H1 (cell line): ENCODE measurements at regions not wholly inside any gene's neighbourhood (a gene's known extent, or its start where the extent isn't known, plus 50 kb on each side); places are given as distances from the start of the nearest gene placed in this dataset.

Experiments used
- CTCF ChIA-PET: fragments of 300-600 bp; sonication (Branson Sonifier 250); formaldehyde crosslinking; loops from one replicate; lab custom pipeline; 2021; ENCODE audit not compliant: partially characterized antibody; lab: Charles Lee
- POLR2A ChIA-PET: fragments of 300-600 bp; sonication (Branson Sonifier 250); formaldehyde crosslinking; loops from one replicate; lab custom pipeline; 2021; ENCODE audit warnings: inconsistent platforms; ENCODE audit not compliant: partially characterized antibody; lab: Charles Lee
- DNase-seq, 2 experiments: peaks; one replicate each; pipeline versions ENCODE4 v3.0.0 to v3.0.0-alpha.2; 2010 to 2022; ENCODE audit warnings: low spot score in 2 of 2, low read depth in 1 of 2, mixed read lengths in 1 of 2
- FAIRE-seq: peaks from 2 replicates; lab custom pipeline; 2011; peaks lifted over from hg19 to GRCh38; lab: Jason Lieb, UNC
- H2AFZ ChIP-seq: 2 replicates; pipeline ENCODE4 v1.8.1; 2012; ENCODE audit warnings: low read length, inconsistent platforms
- H2AK5ac ChIP-seq: 2 replicates; pipeline ENCODE4 v1.6.1; 2013; ENCODE audit warnings: low read depth, low read length
- H2BK120ac ChIP-seq: replicated peaks from 2 replicates; pipeline ENCODE3; 2013; ENCODE audit warnings: low read depth, low read length, inconsistent platforms
- H2BK12ac ChIP-seq: 2 replicates; pipeline ENCODE4 v1.6.1; 2013; ENCODE audit warnings: low read depth, low read length
- H2BK15ac ChIP-seq: 2 replicates; pipeline ENCODE4 v1.6.1; 2013; ENCODE audit warnings: low read length
- H2BK20ac ChIP-seq: 2 replicates; pipeline ENCODE4 v1.6.1; 2013; ENCODE audit warnings: low read length
- H2BK5ac ChIP-seq: 2 replicates; pipeline ENCODE4 v1.6.1; 2013; ENCODE audit warnings: low read depth, low read length
- H3K14ac ChIP-seq: 2 replicates; pipeline ENCODE4 v1.6.1; 2013; ENCODE audit warnings: inconsistent platforms; ENCODE audit not compliant: insufficient read length
- H3K18ac ChIP-seq: 2 replicates; pipeline ENCODE4 v1.6.1; 2013; ENCODE audit warnings: low read length; ENCODE audit errors: extremely low read depth
- H3K23ac ChIP-seq: 2 replicates; pipeline ENCODE4 v1.6.1; 2013; ENCODE audit warnings: inconsistent platforms; ENCODE audit not compliant: insufficient read length
- H3K23me2 ChIP-seq: 2 replicates; pipeline ENCODE4 v1.6.1; 2013; ENCODE audit warnings: low read depth, low read length
- H3K27ac ChIP-seq: 2 replicates; pipeline ENCODE4 v1.6.1; 2011; ENCODE audit warnings: low read depth, low read length, inconsistent platforms
- H3K27me3 ChIP-seq, 4 experiments: replicated peaks in 1 of 4; 1 replicate in 1 of 4; 2 replicates in 3 of 4; pipeline versions ENCODE4 v1.6.1 to v1.8.1; 2011 to 2013; ENCODE audit warnings: low read length in 3 of 4, mild to moderate bottlenecking in 3 of 4, inconsistent platforms in 2 of 4, mixed read lengths in 2 of 4, moderate library complexity in 1 of 4; ENCODE audit not compliant: control insufficient read depth in 3 of 4, insufficient read depth in 3 of 4; ENCODE audit errors: extremely low read depth in 1 of 4
- H3K36me3 ChIP-seq, 4 experiments: 2 replicates each; pipeline versions ENCODE4 v1.6.1 to v1.8.1; 2011 to 2013; ENCODE audit warnings: mild to moderate bottlenecking in 4 of 4, low read length in 3 of 4, moderate library complexity in 2 of 4, control low read depth in 1 of 4, inconsistent platforms in 1 of 4; ENCODE audit not compliant: insufficient read depth in 4 of 4, control insufficient read depth in 2 of 4
- H3K4ac ChIP-seq: replicated peaks from 2 replicates; pipeline ENCODE3; 2013; ENCODE audit warnings: low read length, low read depth, mixed read lengths, inconsistent platforms; ENCODE audit not compliant: insufficient read length
- H3K4me1 ChIP-seq, 4 experiments: replicated peaks in 1 of 4; 1 replicate in 1 of 4; 2 replicates in 3 of 4; pipeline versions ENCODE4 v1.6.1 to v1.8.1; 2011 to 2013; ENCODE audit warnings: low read length in 3 of 4, inconsistent platforms in 2 of 4, mixed read lengths in 1 of 4; ENCODE audit not compliant: insufficient read depth in 4 of 4, control insufficient read depth in 3 of 4
- H3K4me2 ChIP-seq, 2 experiments: 2 replicates each; pipeline versions ENCODE4 v1.6.1 to v1.8.1; 2011 to 2013; ENCODE audit warnings: low read depth in 2 of 2, low read length in 2 of 2, control low read depth in 1 of 2, inconsistent platforms in 1 of 2, mild to moderate bottlenecking in 1 of 2; ENCODE audit not compliant: insufficient read depth in 1 of 2
- H3K4me3 ChIP-seq, 4 experiments: fragments of 200-600, 300-600 bp in 1 of 4; sonication (generic), shearing (Covaris generic), sonication (Bioruptor Twin) in 1 of 4; 2 replicates each; pipeline versions ENCODE4 v1.5.1 to v1.8.1; 2011 to 2016; ENCODE audit warnings: low read length in 4 of 4, low read depth in 3 of 4, control low read depth in 2 of 4, inconsistent platforms in 2 of 4, mild to moderate bottlenecking in 2 of 4, mixed read lengths in 1 of 4, moderate library complexity in 1 of 4; ENCODE audit not compliant: insufficient read depth in 2 of 4; ENCODE audit errors: extremely low read depth in 1 of 4
- H3K56ac ChIP-seq: replicated peaks from 2 replicates; pipeline ENCODE3; 2013; ENCODE audit warnings: low read depth, mild to moderate bottlenecking, mixed read lengths, low read length, inconsistent platforms; ENCODE audit not compliant: insufficient read length
- H3K79me1 ChIP-seq: 2 replicates; pipeline ENCODE4 v1.6.1; 2013; ENCODE audit warnings: low read depth, low read length, control low read depth
- H3K79me2 ChIP-seq, 2 experiments: 2 replicates each; pipeline versions ENCODE4 v1.6.1 to v1.8.1; 2012 to 2013; ENCODE audit warnings: low read length in 2 of 2, mild to moderate bottlenecking in 2 of 2, inconsistent platforms in 1 of 2; ENCODE audit not compliant: insufficient read depth in 2 of 2, control insufficient read depth in 1 of 2
- H3K9ac ChIP-seq, 4 experiments: replicated peaks in 1 of 4; 1 replicate in 1 of 4; 2 replicates in 3 of 4; pipeline versions ENCODE4 v1.6.1 to v1.8.1; 2011 to 2013; ENCODE audit warnings: low read depth in 3 of 4, low read length in 3 of 4, control low read depth in 2 of 4, mild to moderate bottlenecking in 2 of 4, moderate library complexity in 2 of 4, inconsistent platforms in 1 of 4; ENCODE audit errors: extremely low read depth in 1 of 4
- H3K9me3 ChIP-seq, 2 experiments: 2 replicates each; pipeline versions ENCODE4 v1.6.1 to v1.8.1; 2012 to 2013; ENCODE audit warnings: mild to moderate bottlenecking in 2 of 2, moderate library complexity in 2 of 2, control low read depth in 1 of 2, inconsistent platforms in 1 of 2, low read depth in 1 of 2, low read length in 1 of 2, mixed read lengths in 1 of 2; ENCODE audit not compliant: insufficient read depth in 2 of 2
- H4K20me1 ChIP-seq, 2 experiments: replicated peaks in 1 of 2; 2 replicates each; pipeline versions ENCODE3 to v1.8.1; 2011 to 2013; ENCODE audit warnings: inconsistent platforms in 2 of 2, low read length in 2 of 2, mild to moderate bottlenecking in 1 of 2; ENCODE audit not compliant: insufficient read depth in 2 of 2, control insufficient read depth in 1 of 2
- H4K5ac ChIP-seq: 2 replicates; pipeline ENCODE4 v1.6.1; 2013; ENCODE audit warnings: low read length, low read depth, mixed read lengths, inconsistent platforms; ENCODE audit not compliant: insufficient read length
- H4K8ac ChIP-seq: 2 replicates; pipeline ENCODE4 v1.8.0; 2013; ENCODE audit warnings: mild to moderate bottlenecking, moderate library complexity, low read length, inconsistent platforms; ENCODE audit not compliant: insufficient read depth; ENCODE audit errors: extremely low read depth
- H4K91ac ChIP-seq: replicated peaks from 2 replicates; pipeline ENCODE3; 2013; ENCODE audit warnings: low read length, mixed read lengths, inconsistent platforms; ENCODE audit not compliant: insufficient read length
- CHD2 ChIP-seq: IDR thresholded peaks from 2 replicates; pipeline ENCODE4 v1.6.1; 2012; ENCODE audit warnings: low read length, improper control_type of control experiment
- CTCF ChIP-seq, 3 experiments: IDR thresholded peaks; 1 replicate in 2 of 3; 2 replicates in 1 of 3; pipeline versions ENCODE4 v1.5.1 to v1.6.1; 2011; ENCODE audit warnings: low read length in 3 of 3, mild to moderate bottlenecking in 3 of 3, inconsistent platforms in 2 of 3, low read depth in 1 of 3, moderate library complexity in 1 of 3; ENCODE audit not compliant: insufficient read depth in 1 of 3; ENCODE audit errors: control extremely low read depth in 1 of 3
- FOSL1 ChIP-seq: IDR thresholded peaks from 2 replicates; pipeline ENCODE4 v1.6.1; 2011; ENCODE audit warnings: mild to moderate bottlenecking, low read depth, low read length, moderate library complexity; ENCODE audit not compliant: insufficient read depth
- GTF2F1 ChIP-seq: IDR thresholded peaks from 2 replicates; pipeline ENCODE4 v1.6.1; 2012; ENCODE audit warnings: low read depth, low read length, improper control_type of control experiment, borderline replicate concordance
- JUN ChIP-seq: IDR thresholded peaks from 2 replicates; pipeline ENCODE4 v1.6.1; 2011; ENCODE audit warnings: low read depth, mild to moderate bottlenecking, improper control_type of control experiment, low read length
- POLR2AphosphoS5 ChIP-seq: IDR thresholded peaks from 2 replicates; pipeline ENCODE4 v1.6.1; 2011; ENCODE audit warnings: low read depth, low read length
- SP4 ChIP-seq: IDR thresholded peaks from 2 replicates; pipeline ENCODE4 v1.6.1; 2012; ENCODE audit warnings: low read length, inconsistent platforms
- WGBS, 2 experiments: shearing (Covaris generic) in 1 of 2; methylation state at CpG; one replicate each; pipeline versions ENCODE4 v1.1.6 to v1.1.7; 2013 to 2015; ENCODE audit warnings: low lambda C conversion rate in 2 of 2, mixed read lengths in 2 of 2, inconsistent platforms in 1 of 2, low coverage in 1 of 2, missing lambda C conversion rate in 1 of 2; ENCODE audit not compliant: insufficient replicate concordance in 2 of 2, insufficient coverage in 1 of 2, insufficient read length in 1 of 2; ENCODE audit errors: extremely low coverage in 1 of 2, missing lambda C conversion rate in 1 of 2; 5-methylcytosine and 5-hydroxymethylcytosine counted together

DNA sequence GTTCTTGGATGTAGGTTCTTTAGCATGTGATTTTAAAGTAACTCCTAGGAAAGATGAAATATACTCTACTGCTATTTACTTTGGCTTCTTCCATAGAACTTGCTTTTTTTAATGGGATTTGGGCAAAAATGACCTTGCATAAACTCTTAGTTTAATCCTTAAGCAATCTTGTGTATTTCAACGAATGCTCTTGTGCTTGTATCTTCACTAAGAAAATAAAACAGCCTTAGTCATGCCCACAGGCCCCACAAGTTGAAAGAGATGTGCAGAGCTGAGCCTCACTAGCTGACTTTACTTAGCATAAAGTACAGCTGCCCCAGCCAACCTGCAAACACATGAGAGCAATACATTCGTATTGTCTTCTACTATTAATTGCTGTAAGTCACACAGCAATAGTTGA, 1609.2 kb downstream of the STIM2 start:
- Histone ChIP-seq H2BK12ac (no peak overlapping the region), H3K4ac (no peak overlapping the region), H2BK15ac (no peak overlapping the region), H3K4me3 (no peak overlapping the region), H3K4me1 (no peaks in the 10 kb centered on the region), H3K56ac (no peak overlapping the region), H4K91ac (no peak overlapping the region), H2AFZ (no peak overlapping the region), H3K9me3 (no peaks in the 10 kb centered on the region), H3K4me2 (no peak overlapping the region), H4K5ac (no peak overlapping the region), H2BK20ac (no peak overlapping the region), H2BK120ac (no peak overlapping the region), H3K23me2 (no peaks in the 10 kb centered on the region), H4K8ac (no peak overlapping the region), H2BK5ac (no peak overlapping the region), H2AK5ac (no peak overlapping the region), H3K9ac (no peak overlapping the region), H3K36me3 (no peaks in the 10 kb centered on the region), H3K14ac (no peak overlapping the region), H3K18ac (no peak overlapping the region), H4K20me1 (no peaks in the 10 kb centered on the region), H3K79me1 (no peaks in the 10 kb centered on the region), H3K79me2 (no peaks in the 10 kb centered on the region), H3K27me3 (no peaks in the 10 kb centered on the region; a peak in 1 of 7 replicates), H3K23ac (no peak overlapping the region), H3K27ac (no peak overlapping the region)
- TF ChIP-seq CTCF (IDR thresholded peaks at IDR 0.05; ENCODE audit: control extremely low read depth in 1 of 3, insufficient read depth in 1 of 3, low read depth in 1 of 3, low read length in 3 of 3) (no peak), CHD2 (no peak), JUN (no peak), FOSL1 (no peak), SP4 (no peak), GTF2F1 (no peak), POLR2AphosphoS5 (no peak)
- DNase-seq = no peak
- ChIA-PET CTCF (interaction anchor here (0.6 to 1.7 kb wide), 3 partner anchors 11 to 169 kb away, joined by 3 read pairs; no protein-coding TSS in a partner anchor), POLR2A (no interaction called here)
- no peak for FAIRE-seq
- 90% methylated on average over 2 of the region's 2 CpGs; no CpG with 5 or more reads in 1 of the 2 experiments for WGBS, 2 experiments
